GM19324 (cell line): ENCODE measurements at regions not wholly inside any gene's neighbourhood (a gene's known extent, or its start where the extent isn't known, plus 50 kb on each side); places are given as distances from the start of the nearest gene placed in this dataset.

Experiments
- ATAC-seq: cut with Tn5 transposase; IDR thresholded peaks from one replicate; pipeline ENCODE4 v1.9.1; 2021; ENCODE audit warnings: mild to moderate bottlenecking, moderate library complexity; ENCODE audit not compliant: unreplicated experiment, low FRiP score

DNA sequence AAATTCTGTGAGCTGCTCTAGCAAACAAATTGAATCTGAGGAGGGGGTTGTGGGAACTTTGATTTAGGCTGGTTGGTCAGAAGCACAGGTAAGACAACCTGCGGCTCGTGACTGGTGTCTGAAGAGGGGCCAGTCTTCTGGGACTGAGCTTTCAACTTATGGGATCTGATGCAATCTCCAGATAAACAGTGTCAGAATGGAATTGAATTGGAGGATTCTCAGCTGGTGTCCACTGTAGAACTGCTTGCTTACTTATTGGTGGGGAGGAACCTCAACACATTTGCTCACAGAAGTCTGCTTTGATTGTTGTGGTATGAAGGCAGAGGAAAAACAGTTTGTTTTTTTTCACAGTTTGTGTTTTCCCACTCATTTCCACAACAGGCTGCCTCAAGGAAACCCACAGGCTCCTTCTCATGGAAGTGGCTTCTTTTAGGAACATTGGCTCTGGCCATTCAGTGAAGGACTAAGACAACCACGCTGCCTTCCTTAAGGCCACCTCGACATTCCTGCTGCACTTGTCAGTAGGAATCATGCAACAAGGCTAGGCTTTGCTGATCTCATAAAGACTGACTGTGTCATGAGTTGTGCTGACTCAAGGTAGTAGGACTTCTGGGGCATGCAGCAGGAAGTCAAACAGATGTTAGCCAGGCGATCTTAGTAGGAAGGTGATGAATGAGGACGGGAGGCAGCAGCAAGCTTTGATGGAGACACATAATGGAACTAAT, 104.7 kb downstream of the TSN start:
- no peak for ATAC-seq

DNA sequence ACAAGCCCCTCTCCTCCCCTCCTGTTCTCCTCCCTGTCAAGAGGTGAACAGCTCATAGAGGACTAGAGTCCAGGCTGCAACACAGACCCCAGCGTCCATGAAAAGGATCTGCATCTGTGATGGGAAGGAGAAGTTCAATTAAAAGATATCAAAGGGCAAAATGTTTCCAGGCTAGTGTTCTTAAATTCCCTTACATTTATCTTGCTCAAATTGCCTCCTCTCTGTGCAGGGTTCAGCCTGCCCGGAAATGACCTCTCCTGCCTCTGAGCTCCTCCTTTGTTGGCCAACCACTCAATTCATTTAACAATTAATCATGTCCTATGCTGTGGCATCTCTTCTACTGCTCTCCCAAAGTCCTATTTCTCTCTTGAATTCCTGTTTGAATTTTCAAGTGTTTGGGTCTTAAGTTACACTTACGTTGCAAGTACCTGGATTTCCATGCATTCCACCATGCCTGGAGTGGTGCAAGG, 105.3 kb downstream of the TSN start:
- no peak for ATAC-seq

- ATAC-seq: no peak
Observed at GRCh38 chr2:121862286-121862685, 106.8 kb downstream of the TSN start.

- no peak for ATAC-seq
Observed at GRCh38 chr2:121865914-121866313, 110.5 kb downstream of the TSN start.

DNA sequence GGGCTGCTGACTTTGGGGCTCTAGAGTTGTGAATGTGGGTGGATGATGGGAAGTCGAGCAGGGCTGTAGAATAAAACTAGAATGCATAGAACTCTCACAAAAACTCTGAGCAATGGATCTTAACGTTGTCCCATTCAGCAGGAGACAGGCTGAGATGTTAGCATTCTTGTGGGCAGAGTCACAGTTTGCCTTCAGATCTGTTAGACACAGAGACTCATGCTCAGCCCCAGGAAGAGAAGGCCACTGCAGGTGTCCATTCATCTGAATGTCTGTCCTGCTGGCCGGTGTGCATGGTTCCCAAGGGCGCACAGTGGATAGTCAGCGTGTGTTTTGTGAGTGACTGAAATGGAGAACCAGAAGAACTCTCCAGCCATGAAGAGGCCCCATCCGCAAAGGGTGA, 111.3 kb downstream of the TSN start:
- no peak for ATAC-seq

GRCh38 chr2:121868652-121869051, 113.2 kb downstream of the TSN start:
- ATAC-seq: no peak

GRCh38 chr2:121869363-121869762, 113.9 kb downstream of the TSN start:
- no peak for ATAC-seq

- ATAC-seq: no peak
Observed at GRCh38 chr2:121869873-121870272, 114.4 kb downstream of the TSN start.

GRCh38 chr2:121872651-121873050, 117.2 kb downstream of the TSN start:
- ATAC-seq: no peak

GRCh38 chr2:121873864-121874263, 118.4 kb downstream of the TSN start:
- no peak for ATAC-seq

GRCh38 chr2:121875585-121876185, 120.2 kb downstream of the TSN start:
- no peak for ATAC-seq

DNA sequence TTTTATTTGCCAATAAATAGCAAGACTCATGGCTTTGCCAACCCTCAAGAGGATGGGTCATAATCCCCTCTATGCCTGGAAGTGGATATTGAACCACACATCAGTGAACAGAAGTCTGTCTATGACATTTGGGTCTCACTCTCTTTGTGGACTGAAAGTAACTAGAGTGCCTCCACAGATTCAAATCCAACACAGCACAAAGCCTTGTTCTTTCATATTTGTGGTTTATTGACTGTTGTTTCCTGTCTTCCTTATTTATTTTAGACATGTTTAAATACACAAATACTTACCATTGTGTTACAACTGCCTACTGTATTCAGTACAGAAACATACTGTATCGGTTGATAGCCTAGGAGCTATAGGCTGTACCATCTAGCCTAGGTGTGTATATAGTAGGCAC, 121.9 kb downstream of the TSN start:
- ATAC-seq: no peak

DNA sequence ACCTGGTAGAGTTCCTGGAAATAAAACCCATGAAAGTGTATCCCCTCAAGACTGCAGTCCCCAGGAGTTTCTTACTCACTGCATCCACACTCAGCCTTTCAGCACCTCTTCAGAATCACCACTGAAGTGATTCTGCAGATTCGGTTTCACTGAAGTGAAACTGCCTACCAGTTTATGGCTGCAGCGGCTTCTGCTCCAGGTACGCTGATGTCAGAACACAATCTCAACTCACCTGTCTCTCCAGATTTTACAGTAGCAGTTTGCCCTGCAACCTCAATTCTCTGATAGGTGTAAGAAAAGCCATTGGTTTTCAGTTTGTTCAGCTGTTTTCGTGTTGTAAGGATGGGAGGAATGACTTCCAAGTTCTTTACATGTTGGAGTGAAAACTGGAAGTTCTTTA, 124.8 kb downstream of the TSN start:
- no peak for ATAC-seq

DNA sequence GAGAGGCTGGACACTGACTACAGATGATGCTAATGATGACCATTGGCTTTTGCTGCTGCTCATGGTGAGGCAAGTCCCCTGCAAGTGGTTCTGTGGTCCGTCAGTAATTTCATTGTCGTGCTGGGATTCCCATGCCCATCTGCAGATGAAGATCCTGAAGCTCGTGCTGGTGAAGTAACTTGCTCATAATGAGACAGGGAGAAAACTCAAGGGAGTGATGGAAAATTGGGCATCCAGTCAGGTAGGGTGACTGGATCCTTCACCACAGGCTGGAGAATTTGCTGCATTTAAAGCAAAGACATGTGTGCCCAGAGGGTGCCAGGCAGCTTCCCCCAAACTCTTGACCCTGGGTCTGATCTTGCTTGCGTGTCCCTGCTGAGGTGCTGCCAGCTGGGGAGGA, 125.6 kb downstream of the TSN start:
- ATAC-seq: no peak

GRCh38 chr2:121881950-121882349, 126.5 kb downstream of the TSN start:
- ATAC-seq: no peak

DNA sequence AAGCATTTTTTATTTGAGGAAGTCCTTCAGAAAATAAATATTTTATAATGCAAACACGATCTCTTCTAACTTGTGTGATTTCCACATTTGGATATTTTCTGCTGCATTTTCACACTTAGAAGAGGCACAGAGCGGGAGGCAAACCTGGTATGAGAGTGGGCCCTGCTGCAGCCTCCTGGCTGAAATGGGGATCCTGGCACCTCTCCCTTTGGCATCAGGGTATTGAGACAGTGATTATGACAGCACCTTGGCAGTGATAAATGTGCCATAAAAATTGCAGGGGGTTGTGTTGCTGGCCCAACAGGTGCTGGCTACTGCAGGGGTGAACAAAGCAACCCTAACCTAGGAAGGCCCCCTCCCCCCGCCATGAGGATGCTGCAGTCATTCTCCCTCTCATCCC, 128.6 kb downstream of the TSN start:
- no peak for ATAC-seq

GRCh38 chr2:121884511-121884921, 129.1 kb downstream of the TSN start:
- no peak for ATAC-seq

- ATAC-seq: no peak
Observed at GRCh38 chr2:121886059-121886458, 130.6 kb downstream of the TSN start.

DNA sequence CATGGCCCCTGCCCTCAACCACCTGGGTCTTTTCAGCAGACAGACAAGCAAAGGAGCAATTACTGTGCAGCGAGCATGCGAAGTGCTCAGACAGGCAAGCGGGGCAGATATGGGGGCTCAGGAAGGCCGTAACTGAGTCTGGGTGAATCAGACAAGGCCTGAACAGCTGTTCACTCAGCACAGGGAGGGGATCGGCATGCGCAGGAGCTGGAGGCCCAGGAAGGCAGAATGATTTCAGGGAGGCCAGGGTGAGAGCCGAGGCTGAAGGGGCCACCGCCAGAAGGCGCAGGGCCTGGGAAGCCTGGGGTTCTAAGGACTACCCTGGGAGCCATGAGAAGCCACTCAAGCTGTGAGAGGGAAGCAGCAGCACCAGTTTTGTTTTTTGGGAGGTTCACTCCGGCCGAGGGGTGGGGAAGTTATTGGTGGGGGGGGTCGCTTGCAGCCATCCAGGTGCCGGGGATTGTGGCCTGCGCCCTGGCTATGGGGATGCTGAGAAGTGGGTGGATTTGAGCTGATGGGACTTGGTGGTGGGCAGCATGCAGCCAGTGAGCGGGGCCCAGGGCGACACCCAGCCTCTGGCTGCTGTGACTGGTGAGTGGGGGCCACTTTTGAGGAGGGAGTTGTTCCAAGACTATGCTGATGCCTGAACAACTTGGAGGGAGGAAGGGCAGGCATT, 132.2 kb downstream of the TSN start:
- ATAC-seq: no peak

DNA sequence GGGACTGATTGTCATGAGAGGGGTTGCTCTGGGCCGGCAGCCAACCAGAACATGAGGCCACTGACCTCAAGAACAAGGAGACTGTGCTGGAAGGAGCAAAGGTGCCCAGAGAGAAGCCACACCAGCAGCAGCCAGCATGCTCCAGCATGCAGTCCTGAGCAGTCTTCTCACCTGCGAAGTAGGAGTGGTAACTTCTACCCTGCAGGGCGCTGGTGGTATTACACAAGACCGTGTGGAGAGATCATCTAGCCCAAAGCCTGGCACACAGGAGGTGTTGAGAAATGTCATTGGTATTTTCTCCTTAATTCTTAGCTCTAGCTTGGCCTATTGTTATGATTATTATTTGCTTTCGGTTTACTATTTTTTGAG, 132.7 kb downstream of the TSN start:
- ATAC-seq: no peak

DNA sequence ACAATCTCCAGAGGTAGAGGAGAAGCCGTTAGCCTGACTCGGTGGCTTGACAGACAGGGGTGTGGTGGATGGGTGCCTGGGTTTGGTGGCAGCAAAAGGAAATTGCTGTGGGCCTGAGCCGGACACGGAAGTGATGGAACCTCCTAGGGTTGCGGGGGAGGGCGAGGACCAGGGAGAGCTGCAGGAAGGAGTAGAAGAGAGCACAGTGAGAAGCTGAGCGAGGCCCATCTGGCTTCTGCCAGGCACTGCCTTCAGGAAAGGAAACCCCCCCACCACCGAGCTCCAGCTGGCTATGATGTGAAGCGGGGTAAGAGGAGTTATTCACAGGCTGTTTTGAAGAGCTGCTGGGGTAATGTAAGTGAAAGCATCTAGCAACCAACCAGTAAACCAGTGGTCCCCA, 134.6 kb downstream of the TSN start:
- no peak for ATAC-seq
